ENCODE measurements at regions not wholly inside any gene's neighbourhood (a gene's known extent, or its start where the extent isn't known, plus 50 kb on each side); places are given as distances from the start of the nearest gene placed in this dataset.

- Mint-ChIP-seq H3K4me3 (no peak overlapping the region), H3K27me3 (no peaks in the 10 kb centered on the region), H3K27ac (no peak overlapping the region), H3K9me3 (peaks cover 11% of the 10 kb centered on the region), H3K36me3 (peaks cover 5% of the 10 kb centered on the region), H3K4me1 (peaks cover 15% of the 10 kb centered on the region)
These were observed 229.2 kb upstream of the ZFP64 start for GRCh38 chr20:52420805-52421204.

- H3K9me3 Mint-ChIP-seq: peaks cover 15% of the 10 kb centered on the region
- no peaks in the 10 kb centered on the region for H3K27me3 Mint-ChIP-seq
- H3K4me3 Mint-ChIP-seq: no peak overlapping the region
- peaks cover 14% of the 10 kb centered on the region for H3K4me1 Mint-ChIP-seq
- H3K27ac Mint-ChIP-seq: no peak overlapping the region
- H3K36me3 Mint-ChIP-seq: peaks cover 5% of the 10 kb centered on the region
These were observed 227.6 kb upstream of the ZFP64 start for GRCh38 chr20:52419205-52419604.

GRCh38 chr20:52416953-52417352 lies 225.4 kb upstream of the ZFP64 start:
- Mint-ChIP-seq H3K4me3 (no peak overlapping the region), H3K4me1 (peaks cover 31% of the 10 kb centered on the region), H3K27me3 (no peaks in the 10 kb centered on the region), H3K9me3 (peaks cover 15% of the 10 kb centered on the region), H3K36me3 (peaks cover 13% of the 10 kb centered on the region), H3K27ac (no peak overlapping the region)

GRCh38 chr20:52411611-52412010 lies 220.0 kb upstream of the ZFP64 start:
- no peaks in the 10 kb centered on the region for H3K27me3 Mint-ChIP-seq
- peaks cover 7% of the 10 kb centered on the region for H3K9me3 Mint-ChIP-seq
- H3K4me1 Mint-ChIP-seq: peaks cover 74% of the 10 kb centered on the region
- H3K27ac Mint-ChIP-seq: peak overlapping the region; percentile 70
- no peak overlapping the region for H3K4me3 Mint-ChIP-seq
- H3K36me3 Mint-ChIP-seq: peaks cover 8% of the 10 kb centered on the region

GRCh38 chr20:52410731-52411234 lies 219.2 kb upstream of the ZFP64 start:
- Mint-ChIP-seq H3K9me3 (peaks cover 7% of the 10 kb centered on the region), H3K4me3 (peak overlapping the region; percentile 61), H3K36me3 (peaks cover 8% of the 10 kb centered on the region), H3K27ac (peak overlapping the region; percentile 86), H3K27me3 (no peaks in the 10 kb centered on the region), H3K4me1 (peaks cover 82% of the 10 kb centered on the region)

GRCh38 chr20:52410182-52410647 lies 218.6 kb upstream of the ZFP64 start:
- peaks cover 86% of the 10 kb centered on the region for H3K4me1 Mint-ChIP-seq
- peaks cover 8% of the 10 kb centered on the region for H3K36me3 Mint-ChIP-seq
- peak overlapping the region; percentile 86 for H3K27ac Mint-ChIP-seq
- H3K9me3 Mint-ChIP-seq: peaks cover 7% of the 10 kb centered on the region
- peak overlapping the region; percentile 61 for H3K4me3 Mint-ChIP-seq
- H3K27me3 Mint-ChIP-seq: no peaks in the 10 kb centered on the region

GRCh38 chr20:52405986-52406385 lies 214.4 kb upstream of the ZFP64 start:
- Mint-ChIP-seq H3K36me3 (no peaks in the 10 kb centered on the region), H3K4me3 (peak overlapping the region; percentile 40), H3K27me3 (no peaks in the 10 kb centered on the region), H3K4me1 (peaks cover 85% of the 10 kb centered on the region), H3K27ac (peak overlapping the region; percentile 81), H3K9me3 (peaks cover 10% of the 10 kb centered on the region)

GRCh38 chr20:52405417-52405816 lies 213.8 kb upstream of the ZFP64 start:
- H3K9me3 Mint-ChIP-seq: peaks cover 10% of the 10 kb centered on the region
- no peaks in the 10 kb centered on the region for H3K36me3 Mint-ChIP-seq
- H3K4me3 Mint-ChIP-seq: peak overlapping the region; percentile 58
- no peaks in the 10 kb centered on the region for H3K27me3 Mint-ChIP-seq
- peaks cover 85% of the 10 kb centered on the region for H3K4me1 Mint-ChIP-seq
- peak overlapping the region; percentile 81 for H3K27ac Mint-ChIP-seq

GRCh38 chr20:52404671-52405070 lies 213.1 kb upstream of the ZFP64 start:
- H3K36me3 Mint-ChIP-seq: no peaks in the 10 kb centered on the region
- H3K9me3 Mint-ChIP-seq: peaks cover 10% of the 10 kb centered on the region
- peaks cover 85% of the 10 kb centered on the region for H3K4me1 Mint-ChIP-seq
- peak overlapping the region; percentile 58 for H3K4me3 Mint-ChIP-seq
- H3K27me3 Mint-ChIP-seq: no peaks in the 10 kb centered on the region
- H3K27ac Mint-ChIP-seq: peak overlapping the region; percentile 81

- H3K4me3 Mint-ChIP-seq: peak overlapping the region; percentile 53
- peak overlapping the region; percentile 20 for H3K27ac Mint-ChIP-seq
These were observed 211.4 kb upstream of the ZFP64 start for GRCh38 chr20:52402950-52403349.

GRCh38 chr20:52402514-52402913 lies 210.9 kb upstream of the ZFP64 start:
- Mint-ChIP-seq H3K36me3 (no peaks in the 10 kb centered on the region), H3K27me3 (no peaks in the 10 kb centered on the region), H3K9me3 (peaks cover 7% of the 10 kb centered on the region), H3K27ac (peak overlapping the region; percentile 20), H3K4me3 (peak overlapping the region; percentile 53), H3K4me1 (peaks cover 85% of the 10 kb centered on the region)

More at GRCh38 chr20:52402950-52403349, 211.4 kb upstream of the ZFP64 start:
- peaks cover 7% of the 10 kb centered on the region for H3K9me3 Mint-ChIP-seq
- H3K4me1 Mint-ChIP-seq: peaks cover 85% of the 10 kb centered on the region
- H3K27me3 Mint-ChIP-seq: no peaks in the 10 kb centered on the region
- no peaks in the 10 kb centered on the region for H3K36me3 Mint-ChIP-seq

GRCh38 chr20:52401431-52401830 lies 209.9 kb upstream of the ZFP64 start:
- no peaks in the 10 kb centered on the region for H3K27me3 Mint-ChIP-seq
- peaks cover 7% of the 10 kb centered on the region for H3K9me3 Mint-ChIP-seq
- H3K4me1 Mint-ChIP-seq: peaks cover 75% of the 10 kb centered on the region
- H3K36me3 Mint-ChIP-seq: no peaks in the 10 kb centered on the region
- peak overlapping the region; percentile 42 for H3K27ac Mint-ChIP-seq
- H3K4me3 Mint-ChIP-seq: no peak overlapping the region

- Mint-ChIP-seq H3K4me3 (peak overlapping the region; percentile 2), H3K4me1 (peaks cover 58% of the 10 kb centered on the region), H3K9me3 (peaks cover 11% of the 10 kb centered on the region), H3K27ac (peak overlapping the region; percentile 65), H3K36me3 (peaks cover 2% of the 10 kb centered on the region), H3K27me3 (no peaks in the 10 kb centered on the region)
These were observed 207.8 kb upstream of the ZFP64 start for GRCh38 chr20:52399352-52399751.

GRCh38 chr20:52389606-52390005 lies 198.0 kb upstream of the ZFP64 start:
- Mint-ChIP-seq H3K4me3 (no peak overlapping the region), H3K27ac (no peak overlapping the region), H3K4me1 (peaks cover 25% of the 10 kb centered on the region)

GRCh38 chr20:52383995-52384621 lies 192.5 kb upstream of the ZFP64 start:
- H3K27me3 Mint-ChIP-seq: no peaks in the 10 kb centered on the region
- peak overlapping the region; percentile 81 for H3K27ac Mint-ChIP-seq

More at GRCh38 chr20:52389606-52390005, 198.0 kb upstream of the ZFP64 start:
- Mint-ChIP-seq H3K9me3 (peaks cover 20% of the 10 kb centered on the region), H3K27me3 (no peaks in the 10 kb centered on the region), H3K36me3 (peaks cover 4% of the 10 kb centered on the region)

GRCh38 chr20:52382933-52383332 lies 191.4 kb upstream of the ZFP64 start:
- H3K4me1 Mint-ChIP-seq: peaks cover 42% of the 10 kb centered on the region
- H3K27me3 Mint-ChIP-seq: no peaks in the 10 kb centered on the region
- H3K36me3 Mint-ChIP-seq: peaks cover 5% of the 10 kb centered on the region
- peak overlapping the region; percentile 41 for H3K27ac Mint-ChIP-seq
- H3K9me3 Mint-ChIP-seq: peaks cover 6% of the 10 kb centered on the region
- H3K4me3 Mint-ChIP-seq: no peak overlapping the region

More at GRCh38 chr20:52383995-52384621, 192.5 kb upstream of the ZFP64 start:
- H3K9me3 Mint-ChIP-seq: peaks cover 6% of the 10 kb centered on the region
- no peak overlapping the region for H3K4me3 Mint-ChIP-seq
- peaks cover 5% of the 10 kb centered on the region for H3K36me3 Mint-ChIP-seq
- peaks cover 38% of the 10 kb centered on the region for H3K4me1 Mint-ChIP-seq
